ENCODE measurements at regions not wholly inside any gene's neighbourhood (a gene's known extent, or its start where the extent isn't known, plus 50 kb on each side); places are given as distances from the start of the nearest gene placed in this dataset.

- no peaks in the 10 kb centered on the region for H3K4me1 ChIP-seq (ENCODE audit: control insufficient read depth in 1 of 2, insufficient read depth in 2 of 2, low read length in 2 of 2)
- H3K27me3 ChIP-seq (ENCODE audit: control insufficient read depth in 1 of 2, insufficient read depth in 2 of 2, low read length in 2 of 2), result no peaks in the 10 kb centered on the region
- H3K36me3 ChIP-seq (ENCODE audit: control insufficient read depth in 1 of 2, insufficient read depth in 2 of 2, low read length in 2 of 2), result no peaks in the 10 kb centered on the region
- no peak overlapping the region for H3K4me3 ChIP-seq (ENCODE audit: low read depth in 1 of 2, low read length in 2 of 2)
- no peak overlapping the region for H3K27ac ChIP-seq (ENCODE audit: low read depth, low read length)
- no peak overlapping the region for H3K9ac ChIP-seq (ENCODE audit: low read depth in 1 of 2, low read length in 2 of 2)
- H3K9me3 ChIP-seq (ENCODE audit: control insufficient read depth in 1 of 2, low read length in 2 of 2), result no peaks in the 10 kb centered on the region
Observed at GRCh38 chr6:25023781-25024180, 88.0 kb upstream of the RIPOR2 start.

DNA sequence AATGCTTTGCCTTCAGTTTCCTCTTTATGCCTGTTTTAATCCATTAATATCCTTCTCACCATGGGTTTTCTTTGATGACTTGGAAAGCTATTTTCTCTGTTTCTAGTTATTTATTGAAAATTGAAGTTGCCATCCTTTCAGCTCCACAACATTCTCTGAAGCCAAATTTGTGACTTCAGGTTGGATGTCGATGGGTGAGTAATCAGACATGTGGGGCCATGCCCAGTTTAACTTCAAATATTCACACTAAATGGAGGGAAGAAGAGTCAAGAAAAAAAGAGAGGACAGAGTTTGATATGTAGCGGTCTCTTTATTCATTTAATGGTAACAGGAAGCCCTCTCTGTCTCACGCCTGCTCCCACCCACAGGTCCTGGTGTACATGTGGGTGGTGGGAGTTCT is 89.1 kb upstream of the RIPOR2 start:
- H3K36me3 ChIP-seq (ENCODE audit: control insufficient read depth in 1 of 2, insufficient read depth in 2 of 2, low read length in 2 of 2), result no peaks in the 10 kb centered on the region
- no peaks in the 10 kb centered on the region for H3K27me3 ChIP-seq (ENCODE audit: control insufficient read depth in 1 of 2, insufficient read depth in 2 of 2, low read length in 2 of 2)
- no peak overlapping the region for H3K9ac ChIP-seq (ENCODE audit: low read depth in 1 of 2, low read length in 2 of 2)
- no peak overlapping the region for H3K27ac ChIP-seq (ENCODE audit: low read depth, low read length)
- H3K9me3 ChIP-seq (ENCODE audit: control insufficient read depth in 1 of 2, low read length in 2 of 2), result no peaks in the 10 kb centered on the region
- H3K4me1 ChIP-seq (ENCODE audit: control insufficient read depth in 1 of 2, insufficient read depth in 2 of 2, low read length in 2 of 2), result no peaks in the 10 kb centered on the region
- no peak overlapping the region for H3K4me3 ChIP-seq (ENCODE audit: low read depth in 1 of 2, low read length in 2 of 2)

- no peaks in the 10 kb centered on the region for H3K4me1 ChIP-seq (ENCODE audit: control insufficient read depth in 1 of 2, insufficient read depth in 2 of 2, low read length in 2 of 2)
- H3K27ac ChIP-seq (ENCODE audit: low read depth, low read length), result no peak overlapping the region
- no peak overlapping the region for H3K4me3 ChIP-seq (ENCODE audit: low read depth in 1 of 2, low read length in 2 of 2)
- no peak overlapping the region for H3K9ac ChIP-seq (ENCODE audit: low read depth in 1 of 2, low read length in 2 of 2)
- H3K27me3 ChIP-seq (ENCODE audit: control insufficient read depth in 1 of 2, insufficient read depth in 2 of 2, low read length in 2 of 2), result no peaks in the 10 kb centered on the region
- no peaks in the 10 kb centered on the region for H3K36me3 ChIP-seq (ENCODE audit: control insufficient read depth in 1 of 2, insufficient read depth in 2 of 2, low read length in 2 of 2)
- no peaks in the 10 kb centered on the region for H3K9me3 ChIP-seq (ENCODE audit: control insufficient read depth in 1 of 2, low read length in 2 of 2)
Observed at GRCh38 chr6:25025248-25025918, 89.6 kb upstream of the RIPOR2 start.

GRCh38 chr6:25025919-25026301 is 90.2 kb upstream of the RIPOR2 start:
- Histone ChIP-seq H3K4me3 (ENCODE audit: low read depth in 1 of 2, low read length in 2 of 2) (no peak overlapping the region), H3K27ac (ENCODE audit: low read depth, low read length) (no peak overlapping the region), H3K4me1 (ENCODE audit: control insufficient read depth in 1 of 2, insufficient read depth in 2 of 2, low read length in 2 of 2) (no peaks in the 10 kb centered on the region), H3K27me3 (ENCODE audit: control insufficient read depth in 1 of 2, insufficient read depth in 2 of 2, low read length in 2 of 2) (no peaks in the 10 kb centered on the region), H3K36me3 (ENCODE audit: control insufficient read depth in 1 of 2, insufficient read depth in 2 of 2, low read length in 2 of 2) (no peaks in the 10 kb centered on the region), H3K9me3 (ENCODE audit: control insufficient read depth in 1 of 2, low read length in 2 of 2) (no peaks in the 10 kb centered on the region), H3K9ac (ENCODE audit: low read depth in 1 of 2, low read length in 2 of 2) (no peak overlapping the region)

DNA sequence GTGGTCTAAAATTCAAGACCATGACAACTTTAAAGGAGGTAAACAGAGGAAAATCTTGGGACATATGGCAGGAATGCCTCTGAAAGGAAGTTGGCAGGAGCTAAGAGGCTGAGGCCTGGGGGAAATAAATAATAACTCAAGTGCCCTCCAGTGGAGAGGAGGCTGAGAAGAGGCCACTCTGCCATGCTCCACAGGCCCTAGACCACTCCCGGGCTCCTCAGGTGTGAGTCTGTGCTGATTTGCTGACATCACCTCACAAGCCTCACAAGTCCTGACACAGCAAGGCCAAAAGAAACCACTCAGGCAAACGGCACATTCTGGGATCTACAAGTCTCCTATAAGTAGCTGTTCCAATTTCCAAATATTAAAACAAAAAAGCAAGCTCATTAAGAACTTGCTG is 91.0 kb upstream of the RIPOR2 start:
- Histone ChIP-seq H3K9ac (ENCODE audit: low read depth in 1 of 2, low read length in 2 of 2) (no peak overlapping the region), H3K27ac (ENCODE audit: low read depth, low read length) (no peak overlapping the region), H3K36me3 (ENCODE audit: control insufficient read depth in 1 of 2, insufficient read depth in 2 of 2, low read length in 2 of 2) (no peaks in the 10 kb centered on the region), H3K9me3 (ENCODE audit: control insufficient read depth in 1 of 2, low read length in 2 of 2) (no peaks in the 10 kb centered on the region), H3K4me1 (ENCODE audit: control insufficient read depth in 1 of 2, insufficient read depth in 2 of 2, low read length in 2 of 2) (no peaks in the 10 kb centered on the region), H3K4me3 (ENCODE audit: low read depth in 1 of 2, low read length in 2 of 2) (peak overlapping the region in 1 of 2 donors; percentile 32), H3K27me3 (ENCODE audit: control insufficient read depth in 1 of 2, insufficient read depth in 2 of 2, low read length in 2 of 2) (no peaks in the 10 kb centered on the region)

DNA sequence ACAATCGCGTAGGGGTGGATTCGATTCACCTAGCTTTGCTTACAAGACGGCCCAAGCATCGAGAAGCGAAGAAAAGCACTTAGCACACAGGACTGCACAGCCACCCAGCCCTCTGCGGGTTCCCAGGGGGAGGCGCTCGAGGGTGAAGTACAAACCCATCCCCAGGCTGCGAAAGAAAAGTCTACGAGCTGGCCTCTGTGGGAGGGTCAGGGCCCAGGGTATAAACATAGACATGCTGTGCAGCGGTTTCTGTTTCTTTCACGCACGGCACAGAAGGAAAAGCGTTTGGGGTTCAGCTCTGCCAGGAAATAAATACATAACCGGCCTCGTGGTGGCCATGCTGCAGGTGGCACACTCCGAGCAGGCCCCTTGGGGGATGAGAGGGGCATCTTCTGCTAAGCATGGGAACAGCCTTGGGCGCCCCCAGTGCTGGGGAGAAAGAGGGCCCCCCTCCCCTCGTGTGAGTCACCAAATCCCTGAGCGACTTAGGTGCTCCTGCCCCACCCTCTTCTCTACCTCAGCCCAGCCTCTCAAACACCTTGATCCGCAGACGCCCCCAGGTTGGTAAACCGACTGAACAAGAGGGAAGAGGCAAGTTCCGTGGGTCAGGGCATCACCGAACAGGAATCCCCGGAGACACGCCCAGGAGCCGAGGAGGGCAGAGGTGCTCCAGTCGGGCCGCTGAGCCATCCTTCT is 91.6 kb upstream of the RIPOR2 start:
- Histone ChIP-seq H3K36me3 (ENCODE audit: control insufficient read depth in 1 of 2, insufficient read depth in 2 of 2, low read length in 2 of 2) (no peaks in the 10 kb centered on the region), H3K9me3 (ENCODE audit: control insufficient read depth in 1 of 2, low read length in 2 of 2) (no peaks in the 10 kb centered on the region), H3K4me3 (ENCODE audit: low read depth in 1 of 2, low read length in 2 of 2) (peak overlapping the region in 1 of 2 donors; percentile 32), H3K27ac (ENCODE audit: low read depth, low read length) (no peak overlapping the region), H3K27me3 (ENCODE audit: control insufficient read depth in 1 of 2, insufficient read depth in 2 of 2, low read length in 2 of 2) (no peaks in the 10 kb centered on the region), H3K4me1 (ENCODE audit: control insufficient read depth in 1 of 2, insufficient read depth in 2 of 2, low read length in 2 of 2) (no peaks in the 10 kb centered on the region), H3K9ac (ENCODE audit: low read depth in 1 of 2, low read length in 2 of 2) (no peak overlapping the region)

GRCh38 chr6:25028328-25028727 is 92.6 kb upstream of the RIPOR2 start:
- Histone ChIP-seq H3K27me3 (ENCODE audit: control insufficient read depth in 1 of 2, insufficient read depth in 2 of 2, low read length in 2 of 2) (no peaks in the 10 kb centered on the region), H3K9ac (ENCODE audit: low read depth in 1 of 2, low read length in 2 of 2) (no peak overlapping the region), H3K36me3 (ENCODE audit: control insufficient read depth in 1 of 2, insufficient read depth in 2 of 2, low read length in 2 of 2) (no peaks in the 10 kb centered on the region), H3K27ac (ENCODE audit: low read depth, low read length) (no peak overlapping the region), H3K9me3 (ENCODE audit: control insufficient read depth in 1 of 2, low read length in 2 of 2) (no peaks in the 10 kb centered on the region), H3K4me1 (ENCODE audit: control insufficient read depth in 1 of 2, insufficient read depth in 2 of 2, low read length in 2 of 2) (no peaks in the 10 kb centered on the region), H3K4me3 (ENCODE audit: low read depth in 1 of 2, low read length in 2 of 2) (no peak overlapping the region)

- Histone ChIP-seq H3K27ac (ENCODE audit: low read depth, low read length) (no peak overlapping the region), H3K27me3 (ENCODE audit: control insufficient read depth in 1 of 2, insufficient read depth in 2 of 2, low read length in 2 of 2) (no peaks in the 10 kb centered on the region), H3K4me3 (ENCODE audit: low read depth in 1 of 2, low read length in 2 of 2) (no peak overlapping the region), H3K9me3 (ENCODE audit: control insufficient read depth in 1 of 2, low read length in 2 of 2) (no peaks in the 10 kb centered on the region), H3K36me3 (ENCODE audit: control insufficient read depth in 1 of 2, insufficient read depth in 2 of 2, low read length in 2 of 2) (no peaks in the 10 kb centered on the region), H3K4me1 (ENCODE audit: control insufficient read depth in 1 of 2, insufficient read depth in 2 of 2, low read length in 2 of 2) (peaks cover 0 to 6% of the 10 kb centered on the region in 2 donors), H3K9ac (ENCODE audit: low read depth in 1 of 2, low read length in 2 of 2) (no peak overlapping the region)
Observed at GRCh38 chr6:25032934-25033333, 97.2 kb upstream of the RIPOR2 start.

GRCh38 chr6:25034431-25034921 is 98.7 kb upstream of the RIPOR2 start:
- peak overlapping the region; percentile 51 to 54 for H3K4me3 ChIP-seq (ENCODE audit: low read depth in 1 of 2, low read length in 2 of 2)
- H3K27me3 ChIP-seq (ENCODE audit: control insufficient read depth in 1 of 2, insufficient read depth in 2 of 2, low read length in 2 of 2), result no peaks in the 10 kb centered on the region
- H3K9ac ChIP-seq (ENCODE audit: low read depth in 1 of 2, low read length in 2 of 2), result peak overlapping the region in 1 of 2 donors; percentile 29
- no peaks in the 10 kb centered on the region for H3K9me3 ChIP-seq (ENCODE audit: control insufficient read depth in 1 of 2, low read length in 2 of 2)
- H3K4me1 ChIP-seq (ENCODE audit: control insufficient read depth in 1 of 2, insufficient read depth in 2 of 2, low read length in 2 of 2), result peaks cover 0 to 6% of the 10 kb centered on the region in 2 donors
- no peaks in the 10 kb centered on the region for H3K36me3 ChIP-seq (ENCODE audit: control insufficient read depth in 1 of 2, insufficient read depth in 2 of 2, low read length in 2 of 2)
- H3K27ac ChIP-seq (ENCODE audit: low read depth, low read length), result peak overlapping the region; percentile 17

DNA sequence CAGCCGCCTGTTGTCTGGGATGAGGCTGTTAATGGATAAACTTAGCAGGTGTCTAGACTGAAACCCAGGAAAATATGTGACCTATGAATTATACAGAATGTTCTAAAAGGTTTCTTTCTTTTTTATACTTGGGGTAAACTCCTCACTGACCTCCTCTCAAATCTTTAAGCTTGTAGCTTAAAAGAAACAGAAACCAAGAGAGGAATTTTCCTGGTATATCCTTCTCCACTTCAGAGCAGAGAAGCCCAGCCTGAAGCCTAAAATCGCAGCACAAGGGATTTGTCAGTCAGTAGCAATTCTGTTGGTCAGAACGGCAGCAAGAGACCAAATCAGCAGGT is 99.4 kb upstream of the RIPOR2 start:
- H3K9ac ChIP-seq (ENCODE audit: low read depth in 1 of 2, low read length in 2 of 2), result peak overlapping the region; percentile 8 to 42
- no peaks in the 10 kb centered on the region for H3K27me3 ChIP-seq (ENCODE audit: control insufficient read depth in 1 of 2, insufficient read depth in 2 of 2, low read length in 2 of 2)
- H3K36me3 ChIP-seq (ENCODE audit: control insufficient read depth in 1 of 2, insufficient read depth in 2 of 2, low read length in 2 of 2), result no peaks in the 10 kb centered on the region
- peaks cover 0 to 6% of the 10 kb centered on the region in 2 donors for H3K4me1 ChIP-seq (ENCODE audit: control insufficient read depth in 1 of 2, insufficient read depth in 2 of 2, low read length in 2 of 2)
- no peaks in the 10 kb centered on the region for H3K9me3 ChIP-seq (ENCODE audit: control insufficient read depth in 1 of 2, low read length in 2 of 2)
- no peak overlapping the region for H3K27ac ChIP-seq (ENCODE audit: low read depth, low read length)
- H3K4me3 ChIP-seq (ENCODE audit: low read depth in 1 of 2, low read length in 2 of 2), result peak overlapping the region; percentile 18 to 51

All from duodenal mucosa (tissue), 2 donors.